Hematopoietic multipotent progenitor cell treated with erythropoietin and hydrocortisone succinate and interleukin-3 and kit ligand, for 15 days (in vitro differentiated cells): ENCODE measurements at regions not wholly inside any gene's neighbourhood (a gene's known extent, or its start where the extent isn't known, plus 50 kb on each side); places are given as distances from the start of the nearest gene placed in this dataset.

ENCODE experiments used
- DNase-seq: peaks from one replicate; pipeline ENCODE4 v3.0.0-alpha.2; 2015; ENCODE audit warnings: low spot score

GRCh38 chr1:95431235-95431634 lies 197.2 kb downstream of the RWDD3 start:
- no peak for DNase-seq

DNA sequence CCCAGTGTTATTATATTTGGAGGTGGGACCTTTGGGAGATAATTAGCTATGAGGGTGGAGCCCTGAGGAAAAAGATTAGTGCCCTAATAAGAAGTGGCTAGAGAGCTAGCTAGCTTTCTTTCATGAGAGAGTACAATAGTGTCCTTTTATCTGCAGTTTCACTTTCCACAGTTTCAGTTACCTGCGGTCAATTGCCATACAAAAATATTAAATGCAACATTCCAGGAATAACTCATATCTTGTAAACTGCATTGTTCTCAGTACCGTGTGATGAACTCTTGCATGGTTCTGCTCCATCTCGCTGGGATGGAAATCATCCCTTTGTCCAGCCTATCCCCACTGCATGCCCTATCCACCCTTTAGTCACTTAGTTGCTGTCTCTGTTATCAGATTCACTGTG lies 201.6 kb downstream of the RWDD3 start:
- no peak for DNase-seq

DNA sequence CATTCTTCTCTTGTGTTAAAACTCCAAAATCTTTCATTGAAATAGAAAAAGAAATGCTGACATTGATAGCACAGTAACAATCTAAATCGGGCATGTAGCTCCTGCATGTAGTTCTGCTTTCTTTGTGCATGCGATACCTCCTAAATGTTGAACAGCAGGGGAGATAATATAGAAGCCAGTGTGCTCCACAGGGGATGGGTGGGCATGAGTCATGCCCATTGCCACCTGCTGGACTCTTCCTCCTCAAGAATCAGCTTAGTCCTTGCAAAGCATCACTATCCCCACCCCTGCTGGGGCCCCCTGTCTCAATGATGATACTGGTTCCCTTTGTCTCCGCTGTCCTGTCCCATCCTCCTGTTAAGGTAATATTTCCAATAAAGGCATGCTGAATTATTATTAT lies 203.0 kb downstream of the RWDD3 start:
- no peak for DNase-seq

- no peak for DNase-seq
Measured at GRCh38 chr1:95437781-95438180, 203.8 kb downstream of the RWDD3 start.

GRCh38 chr1:95438218-95438948 lies 204.4 kb downstream of the RWDD3 start:
- no peak for DNase-seq

DNA sequence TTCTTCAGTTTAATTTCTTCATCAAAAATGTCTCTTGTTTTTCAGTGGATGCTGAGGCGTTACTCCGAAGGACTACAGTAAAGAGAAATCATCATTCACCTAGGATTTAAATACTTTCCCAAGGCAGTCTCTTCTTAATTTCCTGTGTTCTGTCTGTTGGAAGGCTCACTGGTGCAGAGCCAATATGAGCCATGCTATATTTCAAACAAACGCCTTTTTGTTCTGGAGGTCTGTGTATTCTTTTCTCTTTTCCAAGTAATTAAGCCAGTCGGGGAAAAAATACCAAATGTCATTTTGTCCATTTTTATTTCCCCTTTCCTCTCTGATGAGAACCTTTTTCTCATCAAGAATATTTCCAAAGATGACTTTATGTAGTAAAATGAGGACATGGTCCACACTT lies 206.5 kb downstream of the RWDD3 start:
- no peak for DNase-seq

GRCh38 chr1:95449516-95449915 lies 215.5 kb downstream of the RWDD3 start:
- no peak for DNase-seq

GRCh38 chr1:95451054-95451453 lies 217.0 kb downstream of the RWDD3 start:
- DNase-seq: no peak

DNA sequence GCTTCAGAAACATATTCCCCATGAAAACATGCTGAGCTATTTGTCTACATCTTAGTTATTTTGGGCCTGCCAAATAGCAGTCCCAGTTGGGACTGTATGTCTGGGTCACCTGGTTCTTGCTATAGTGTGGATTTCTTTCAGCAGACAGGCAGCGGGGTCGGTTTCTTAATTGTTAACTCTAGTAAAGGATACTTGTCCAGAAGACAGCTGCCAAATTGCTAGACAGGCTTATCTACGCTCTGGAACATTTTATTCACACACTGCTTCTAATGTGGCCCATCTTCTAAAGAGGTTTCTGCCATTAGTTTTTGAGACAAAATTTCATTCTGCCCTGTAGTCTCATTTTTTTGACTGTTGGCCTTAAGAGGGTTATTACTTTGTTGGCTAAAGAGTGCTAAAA lies 217.9 kb downstream of the RWDD3 start:
- no peak for DNase-seq

DNA sequence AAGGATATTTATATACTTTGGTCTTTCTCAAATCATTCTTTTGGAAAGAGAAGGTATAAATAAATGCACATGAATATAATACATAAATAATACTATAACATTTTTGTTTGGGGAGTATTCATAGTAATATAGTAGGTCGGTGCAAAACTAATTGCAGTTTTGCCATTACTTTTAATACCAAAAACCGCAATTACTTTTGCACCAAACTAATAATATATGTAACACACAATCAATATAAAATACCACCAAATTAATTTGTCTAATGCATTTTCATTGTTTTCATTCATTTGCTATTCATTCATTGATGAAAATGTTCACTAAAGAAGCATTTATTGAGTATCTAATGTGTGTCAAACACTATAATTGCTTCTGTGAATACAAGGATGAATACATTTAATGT lies 219.0 kb downstream of the RWDD3 start:
- no peak for DNase-seq

GRCh38 chr1:95467036-95467435 lies 233.0 kb downstream of the RWDD3 start:
- no peak for DNase-seq

- no peak for DNase-seq
Measured at GRCh38 chr1:95475686-95476457, 241.9 kb downstream of the RWDD3 start.

GRCh38 chr1:95496307-95496706 lies 262.3 kb downstream of the RWDD3 start:
- DNase-seq: no peak

- no peak for DNase-seq
Measured at GRCh38 chr1:95496773-95497172, 262.8 kb downstream of the RWDD3 start.

DNA sequence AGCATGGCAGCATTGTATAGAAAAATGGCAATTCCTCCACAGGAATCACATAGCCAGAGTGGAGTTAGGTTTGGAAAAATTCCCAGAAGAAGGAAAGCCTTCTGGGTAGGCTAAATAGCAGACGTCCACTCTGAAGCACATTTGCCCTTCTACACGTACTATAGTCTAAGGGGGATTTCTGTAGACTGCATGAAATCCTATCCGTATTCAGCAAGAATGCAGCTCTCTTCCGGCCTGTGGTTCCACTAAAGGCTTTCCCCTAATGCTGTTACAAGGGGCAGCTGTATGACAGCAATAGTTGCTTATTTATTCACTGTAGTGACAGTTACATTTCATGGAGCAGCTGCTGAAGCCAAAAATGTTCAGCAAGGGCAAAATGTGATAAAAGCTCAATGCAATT lies 263.6 kb downstream of the RWDD3 start:
- no peak for DNase-seq

- DNase-seq: no peak
Measured at GRCh38 chr1:95503278-95504030, 269.4 kb downstream of the RWDD3 start.

GRCh38 chr1:95504321-95504720 lies 270.3 kb downstream of the RWDD3 start:
- no peak for DNase-seq

- no peak for DNase-seq
Measured at GRCh38 chr1:95506736-95507414, 272.9 kb downstream of the RWDD3 start.

DNA sequence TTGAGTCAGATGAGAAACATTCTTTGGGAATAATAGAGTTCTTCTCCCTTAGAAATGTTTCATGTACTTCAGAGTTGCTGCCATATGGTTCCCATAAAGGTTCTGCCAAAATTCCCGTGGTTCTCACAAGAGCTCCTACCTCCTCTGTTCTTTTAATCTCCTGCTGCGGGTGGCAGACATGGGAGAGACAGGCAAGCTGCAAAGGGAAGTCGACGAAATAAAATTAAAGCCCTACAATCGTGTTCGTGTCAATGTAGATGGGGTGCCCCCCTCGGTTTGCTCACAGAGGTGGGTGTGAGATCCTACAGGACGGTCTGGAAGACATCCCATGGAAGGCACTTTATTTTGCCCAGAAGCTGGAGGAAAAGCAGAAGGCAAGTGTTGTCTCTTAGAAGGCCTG lies 276.0 kb downstream of the RWDD3 start:
- DNase-seq: no peak

DNA sequence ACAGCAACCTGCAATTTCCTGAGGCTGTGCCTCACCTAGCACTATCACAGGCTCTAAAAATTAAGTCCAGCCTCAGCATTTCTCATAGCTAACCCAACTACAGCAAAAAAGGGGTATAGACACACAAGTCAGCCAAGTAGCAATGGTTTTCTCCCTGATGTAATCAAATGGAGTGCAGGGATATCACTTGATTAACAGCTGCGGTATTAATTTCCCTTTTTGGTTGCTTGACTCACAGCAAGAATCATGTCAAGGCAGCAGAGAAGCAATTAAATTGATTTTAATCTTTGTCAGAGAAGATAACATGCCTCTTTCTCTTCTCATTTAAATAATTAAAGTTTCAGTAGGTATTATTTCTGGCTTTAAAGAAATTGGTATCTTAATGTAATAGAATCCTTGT lies 278.9 kb downstream of the RWDD3 start:
- no peak for DNase-seq

GRCh38 chr1:95517506-95517905 lies 283.5 kb downstream of the RWDD3 start:
- no peak for DNase-seq

- no peak for DNase-seq
Measured at GRCh38 chr1:95518310-95518709, 284.3 kb downstream of the RWDD3 start.
